Cerebellar cortex (tissue), 1 donor: ENCODE measurements at regions not wholly inside any gene's neighbourhood (a gene's known extent, or its start where the extent isn't known, plus 50 kb on each side); places are given as distances from the start of the nearest gene placed in this dataset.
"Not testable (repeated sequence)": the region's sequence is repeated elsewhere in the genome, so short reads cannot be mapped to it uniquely, and the experiment has no call there.

ENCODE experiments used
- DNase-seq: peaks from one replicate; pipeline ENCODE4 v3.0.0-alpha.2; 2015; ENCODE audit warnings: low spot score

- DNase-seq: no peak
Measured at GRCh38 chr12:31820832-31821231, 92.0 kb upstream of the AMN1 start.

GRCh38 chr12:31819427-31819826, 90.6 kb upstream of the AMN1 start:
- DNase-seq: no peak

GRCh38 chr12:31818623-31819268, 89.9 kb upstream of the AMN1 start:
- no peak for DNase-seq

GRCh38 chr12:31817120-31817519, 88.3 kb upstream of the AMN1 start:
- DNase-seq: no peak

- DNase-seq: no peak
Measured at GRCh38 chr12:31815096-31815495, 86.3 kb upstream of the AMN1 start.

- DNase-seq: no peak
Measured at GRCh38 chr12:31813305-31813704, 84.5 kb upstream of the AMN1 start.

GRCh38 chr12:31807773-31808097, 78.9 kb upstream of the AMN1 start:
- DNase-seq: no peak

- not testable (repeated sequence) for DNase-seq
Measured at GRCh38 chr12:31807081-31807772, 78.4 kb upstream of the AMN1 start.

- DNase-seq: not testable (repeated sequence)
Measured at GRCh38 chr12:31805681-31806080, 76.9 kb upstream of the AMN1 start.

GRCh38 chr12:31804707-31805106, 75.9 kb upstream of the AMN1 start:
- not testable (repeated sequence) for DNase-seq

- DNase-seq: no peak
Measured at GRCh38 chr12:31804185-31804504, 75.3 kb upstream of the AMN1 start.

GRCh38 chr12:31803306-31804184, 74.7 kb upstream of the AMN1 start:
- DNase-seq: no peak

GRCh38 chr12:31801872-31802271, 73.1 kb upstream of the AMN1 start:
- DNase-seq: no peak

GRCh38 chr12:31797230-31797872, 68.5 kb upstream of the AMN1 start:
- DNase-seq: no peak

- no peak for DNase-seq
Measured at GRCh38 chr12:31796270-31796951, 67.6 kb upstream of the AMN1 start.

GRCh38 chr12:31794745-31795144, 65.9 kb upstream of the AMN1 start:
- DNase-seq: no peak

- DNase-seq: not testable (repeated sequence)
Measured at GRCh38 chr12:31791265-31791664, 62.4 kb upstream of the AMN1 start.

GRCh38 chr12:31790759-31791158, 61.9 kb upstream of the AMN1 start:
- no peak for DNase-seq

GRCh38 chr12:31785318-31785717, 56.5 kb upstream of the AMN1 start:
- no peak for DNase-seq

GRCh38 chr12:31783996-31784645, 55.3 kb upstream of the AMN1 start:
- no peak for DNase-seq

- no peak for DNase-seq
Measured at GRCh38 chr12:31783556-31783955, 54.7 kb upstream of the AMN1 start.
